K562 (cell line): ENCODE measurements at regions not wholly inside any gene's neighbourhood (a gene's known extent, or its start where the extent isn't known, plus 50 kb on each side); places are given as distances from the start of the nearest gene placed in this dataset.

Experiments
- BRF1 ChIP-seq: IDR thresholded peaks from 3 replicates; pipeline ENCODE4 v1.6.1; 2011; ENCODE audit warnings: borderline replicate concordance, mild to moderate bottlenecking; ENCODE audit not compliant: insufficient read length; ENCODE audit errors: extremely low read depth
- CUX1 ChIP-seq: fragments of 200-800 bp; sonication (Bioruptor generic); IDR thresholded peaks from 2 replicates; pipeline ENCODE4 v1.6.1; 2016; ENCODE audit warnings: missing genetic modification characterization, missing compliant biosample characterization
- FUS ChIP-seq: fragments of 200-400 bp; formaldehyde crosslinking; optimal IDR thresholded peaks from 2 replicates; pipeline ENCODE3; 2017; ENCODE audit warnings: low read depth, low read length
- HDAC3 ChIP-seq: fragments of 450-650 bp; IDR thresholded peaks from 2 replicates; pipeline ENCODE4 v1.6.1; 2018; ENCODE audit warnings: borderline replicate concordance, mild to moderate bottlenecking, moderate library complexity; ENCODE audit not compliant: partially characterized antibody
- HNRNPL ChIP-seq: fragments of 200-400 bp; formaldehyde crosslinking; IDR thresholded peaks from 2 replicates; pipeline ENCODE4 v1.6.1; 2017; ENCODE audit warnings: low read depth, mild to moderate bottlenecking, low read length
- ID3 ChIP-seq, 2 experiments: fragments of 250-450 bp in 1 of 2; fragments of 450-650 bp in 1 of 2; sonication (Bioruptor Pico) in 1 of 2; IDR thresholded peaks; 2 replicates each; pipeline versions ENCODE4 v1.6.1 to v1.8.0; 2016 to 2021; ENCODE audit warnings: mild to moderate bottlenecking in 2 of 2, moderate library complexity in 2 of 2, missing compliant biosample characterization in 1 of 2, missing genetic modification characterization in 1 of 2
- MXD1 ChIP-seq: fragments of 250-450 bp; sonication (Bioruptor Pico); IDR thresholded peaks from 2 replicates; pipeline ENCODE4 v1.8.0; 2021; ENCODE audit warnings: borderline replicate concordance, mild to moderate bottlenecking, moderate library complexity; ENCODE audit not compliant: poor library complexity, severe bottlenecking
- NUFIP1 ChIP-seq: fragments of 450-650 bp; IDR thresholded peaks from 2 replicates; pipeline ENCODE4 v1.6.1; 2018; ENCODE audit not compliant: partially characterized antibody
- PBX2 ChIP-seq, 2 experiments: IDR thresholded peaks in 1 of 2; conservative IDR thresholded peaks in 1 of 2; 2 replicates each; pipeline ENCODE4 v1.6.1; 2016; ENCODE audit warnings: low read depth in 2 of 2, mild to moderate bottlenecking in 1 of 2, missing compliant biosample characterization in 1 of 2, missing genetic modification characterization in 1 of 2, moderate library complexity in 1 of 2
- YBX1 ChIP-seq: fragments of 450-650 bp; IDR thresholded peaks from 2 replicates; pipeline ENCODE4 v1.7.1; 2016; ENCODE audit warnings: mild to moderate bottlenecking
- ZNF395 ChIP-seq: fragments of 200-800 bp; sonication (Bioruptor generic); IDR thresholded peaks from 2 replicates; pipeline ENCODE4 v1.6.1; 2017; ENCODE audit warnings: missing genetic modification characterization, missing compliant biosample characterization
- ZNF77 ChIP-seq: fragments of 250-450 bp; sonication (Bioruptor Pico); IDR thresholded peaks from 2 replicates; pipeline ENCODE4 v1.5.0; 2020

GRCh38 chr11:34809191-34810106, 106.7 kb downstream of the APIP start (continued):
- TF ChIP-seq ZNF395 (CRISPR knock-in tag) (peak; percentile 89), MXD1 (CRISPR knock-in tag) (no peak), NUFIP1 (no peak), FUS (no peak), YBX1 (no peak), HNRNPL (no peak), ID3 (CRISPR knock-in tag; IDR thresholded peaks at IDR 0.05) (no peak), ID3 (tag; IDR thresholded peaks at IDR 0.05) (peak; percentile 92), ZNF77 (CRISPR knock-in tag) (no peak), CUX1 (CRISPR knock-in tag) (0 out of 2 replicates have a peak, but pooled peaks have one; percentile 18), PBX2 (CRISPR knock-in tag; IDR thresholded peaks at IDR 0.05; ENCODE audit: low read depth) (no peak), PBX2 (tag; conservative IDR thresholded peaks at IDR 0.05; ENCODE audit: low read depth) (0 out of 2 replicates have a peak, but pooled peaks have one; percentile 22), HDAC3 (peak; percentile 54), BRF1 (no peak)
